ENCODE measurements at regions not wholly inside any gene's neighbourhood (a gene's known extent, or its start where the extent isn't known, plus 50 kb on each side); places are given as distances from the start of the nearest gene placed in this dataset.

DNA sequence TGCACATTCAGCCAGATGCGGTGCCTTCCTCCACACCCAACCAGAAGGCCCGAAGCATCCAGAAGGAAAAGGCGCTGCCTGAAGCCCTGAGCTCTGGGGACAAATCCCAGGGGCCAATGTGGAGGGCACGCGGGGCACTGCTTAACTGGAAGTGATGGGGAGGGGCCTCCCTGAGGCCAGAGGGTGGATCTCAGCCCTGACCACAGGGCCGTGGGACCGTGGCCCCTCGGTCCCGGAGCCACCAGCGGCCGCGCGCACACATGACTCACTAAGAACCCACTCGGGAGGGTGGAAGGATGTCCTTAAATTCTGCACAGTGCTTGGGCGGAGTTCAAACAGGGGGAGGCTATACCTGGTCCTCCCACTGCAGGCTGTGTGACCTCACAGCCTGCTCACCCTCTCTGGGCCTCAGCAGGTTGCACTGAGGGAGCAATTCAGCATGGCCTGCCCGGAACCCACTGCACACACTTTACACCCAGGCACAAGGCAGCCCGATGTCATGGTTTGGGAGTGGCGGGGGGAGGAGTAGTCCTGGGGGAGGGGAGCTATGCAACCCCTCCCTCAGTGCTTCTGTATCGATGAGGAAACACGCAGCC is 89.5 kb downstream of the RFLNA start:
- no peak overlapping the region for H3K27ac ChIP-seq
- TF ChIP-seq, protein P1, sequence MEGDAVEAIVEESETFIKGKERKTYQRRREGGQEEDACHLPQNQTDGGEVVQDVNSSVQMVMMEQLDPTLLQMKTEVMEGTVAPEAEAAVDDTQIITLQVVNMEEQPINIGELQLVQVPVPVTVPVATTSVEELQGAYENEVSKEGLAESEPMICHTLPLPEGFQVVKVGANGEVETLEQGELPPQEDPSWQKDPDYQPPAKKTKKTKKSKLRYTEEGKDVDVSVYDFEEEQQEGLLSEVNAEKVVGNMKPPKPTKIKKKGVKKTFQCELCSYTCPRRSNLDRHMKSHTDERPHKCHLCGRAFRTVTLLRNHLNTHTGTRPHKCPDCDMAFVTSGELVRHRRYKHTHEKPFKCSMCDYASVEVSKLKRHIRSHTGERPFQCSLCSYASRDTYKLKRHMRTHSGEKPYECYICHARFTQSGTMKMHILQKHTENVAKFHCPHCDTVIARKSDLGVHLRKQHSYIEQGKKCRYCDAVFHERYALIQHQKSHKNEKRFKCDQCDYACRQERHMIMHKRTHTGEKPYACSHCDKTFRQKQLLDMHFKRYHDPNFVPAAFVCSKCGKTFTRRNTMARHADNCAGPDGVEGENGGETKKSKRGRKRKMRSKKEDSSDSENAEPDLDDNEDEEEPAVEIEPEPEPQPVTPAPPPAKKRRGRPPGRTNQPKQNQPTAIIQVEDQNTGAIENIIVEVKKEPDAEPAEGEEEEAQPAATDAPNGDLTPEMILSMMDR (IDR thresholded peaks at IDR 0.05; ENCODE audit: low read depth, low read length) = no peak
- H3K36me3 ChIP-seq = peaks cover 71% of the 10 kb centered on the region
- H3K4me3 ChIP-seq (ENCODE audit: low read depth, low read length) = no peak overlapping the region
- H3K27me3 ChIP-seq (ENCODE audit: insufficient read depth, low read depth, severe bottlenecking) = no peaks in the 10 kb centered on the region
- DNase-seq = no peak
- H3K9me3 ChIP-seq (ENCODE audit: severe bottlenecking) = no peaks in the 10 kb centered on the region

DNA sequence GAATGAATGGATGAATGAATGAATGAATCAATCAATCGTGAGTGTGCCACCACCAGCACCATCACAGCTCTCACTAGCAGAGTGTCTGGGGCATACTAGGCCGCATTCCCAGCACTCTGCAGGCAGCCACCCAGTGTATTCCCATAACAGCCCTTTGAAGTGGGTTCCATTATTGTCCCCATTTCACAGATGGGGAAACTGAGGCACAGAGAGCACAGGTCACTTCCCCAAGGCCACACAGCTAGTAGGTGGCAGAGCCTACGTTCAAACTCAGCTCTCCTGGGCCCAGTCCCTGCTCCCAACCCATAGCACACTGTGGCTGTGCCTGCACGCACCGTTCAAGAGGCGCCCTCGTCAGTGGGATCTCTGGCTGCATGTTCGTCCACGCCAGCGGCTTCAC is 88.1 kb downstream of the RFLNA start:
- no peaks in the 10 kb centered on the region for H3K9me3 ChIP-seq (ENCODE audit: severe bottlenecking)
- H3K36me3 ChIP-seq = peaks cover 78% of the 10 kb centered on the region
- H3K4me3 ChIP-seq (ENCODE audit: low read depth, low read length) = no peak overlapping the region
- no peak for DNase-seq
- TF ChIP-seq, protein P1 (IDR thresholded peaks at IDR 0.05; ENCODE audit: low read depth, low read length) = no peak
- no peak overlapping the region for H3K27ac ChIP-seq
- no peaks in the 10 kb centered on the region for H3K27me3 ChIP-seq (ENCODE audit: insufficient read depth, low read depth, severe bottlenecking)

DNA sequence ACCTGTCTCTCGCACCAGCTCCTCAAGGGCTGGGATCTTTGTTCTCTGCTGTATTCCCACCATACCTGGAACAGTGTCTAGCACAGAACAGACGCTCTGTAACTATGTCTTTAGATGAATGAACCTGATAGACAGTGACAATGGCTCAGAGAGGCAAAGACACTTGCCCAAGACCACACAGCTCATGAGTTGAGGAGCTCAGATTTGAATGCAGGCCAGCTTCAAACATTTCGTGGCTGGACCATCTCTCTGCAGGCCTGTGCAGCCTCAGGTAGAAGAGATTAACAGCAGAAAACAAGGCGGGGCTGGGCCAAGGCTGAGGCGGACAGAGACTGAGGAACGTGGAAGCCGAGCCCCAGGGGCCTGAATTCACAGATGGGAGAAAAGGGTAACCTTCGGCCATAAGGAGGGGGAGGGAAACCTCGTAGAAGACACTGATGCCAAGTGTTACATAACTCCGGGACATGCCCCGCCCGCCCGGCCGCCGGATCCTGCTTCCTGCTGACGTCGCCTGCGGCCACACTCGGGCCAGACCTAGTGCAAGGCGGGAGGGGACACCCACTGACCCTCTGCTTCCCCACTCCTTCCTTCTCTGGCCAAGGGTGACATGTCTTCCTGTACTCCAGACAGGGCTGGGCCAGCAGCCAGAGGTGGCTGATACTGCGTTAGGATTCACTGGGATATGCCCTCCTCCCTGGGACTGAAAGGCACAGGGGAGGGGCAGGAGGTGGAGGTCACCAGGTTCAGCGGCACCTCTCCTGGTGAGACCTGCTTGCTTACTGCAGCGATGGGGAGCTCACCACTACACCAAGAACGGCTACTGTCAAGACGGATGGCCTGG is 86.8 kb downstream of the RFLNA start:
- Histone ChIP-seq H3K36me3 (peaks cover 84% of the 10 kb centered on the region), H3K4me3 (ENCODE audit: low read depth, low read length) (no peak overlapping the region), H3K27me3 (ENCODE audit: insufficient read depth, low read depth, severe bottlenecking) (no peaks in the 10 kb centered on the region), H3K27ac (no peak overlapping the region), H3K9me3 (ENCODE audit: severe bottlenecking) (no peaks in the 10 kb centered on the region)
- TF ChIP-seq, protein P1 (IDR thresholded peaks at IDR 0.05; ENCODE audit: low read depth, low read length) = no peak
- DNase-seq = no peak

DNA sequence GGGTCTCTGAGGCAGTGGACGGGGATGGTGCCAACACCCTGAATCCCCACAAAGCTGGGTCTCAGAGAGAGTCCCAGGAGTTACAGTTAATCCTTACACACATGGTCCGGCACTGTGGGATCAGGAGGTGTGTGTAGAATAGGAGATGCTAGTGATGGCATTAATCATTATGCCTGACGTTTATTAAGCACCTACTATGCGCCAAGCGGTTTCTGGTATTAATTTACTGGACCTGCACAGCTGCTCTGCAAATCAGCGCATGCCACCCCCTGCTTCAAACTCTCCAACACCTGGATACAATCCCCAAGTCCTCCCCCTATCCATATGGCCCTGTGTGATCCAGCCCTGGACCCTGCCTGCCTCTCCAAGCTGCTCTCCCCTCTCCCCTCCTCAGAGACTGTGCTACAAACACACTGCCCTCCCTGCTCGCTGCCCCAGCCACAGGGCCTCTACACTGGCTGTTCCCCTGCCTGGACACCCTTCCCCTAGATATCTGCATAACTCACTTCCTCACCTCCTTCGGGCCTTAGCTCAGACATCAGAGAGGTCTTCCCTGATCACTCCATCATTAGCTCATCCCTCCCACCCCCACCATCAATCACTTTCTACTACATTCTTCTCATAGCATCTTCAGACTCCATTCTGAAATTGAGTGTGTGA is 86.0 kb downstream of the RFLNA start:
- Histone ChIP-seq H3K27ac (no peak overlapping the region), H3K4me3 (ENCODE audit: low read depth, low read length) (no peak overlapping the region), H3K36me3 (peaks cover 88% of the 10 kb centered on the region), H3K9me3 (ENCODE audit: severe bottlenecking) (no peaks in the 10 kb centered on the region), H3K27me3 (ENCODE audit: insufficient read depth, low read depth, severe bottlenecking) (no peaks in the 10 kb centered on the region)
- DNase-seq = no peak
- TF ChIP-seq, protein P1 (IDR thresholded peaks at IDR 0.05; ENCODE audit: low read depth, low read length) = no peak

DNA sequence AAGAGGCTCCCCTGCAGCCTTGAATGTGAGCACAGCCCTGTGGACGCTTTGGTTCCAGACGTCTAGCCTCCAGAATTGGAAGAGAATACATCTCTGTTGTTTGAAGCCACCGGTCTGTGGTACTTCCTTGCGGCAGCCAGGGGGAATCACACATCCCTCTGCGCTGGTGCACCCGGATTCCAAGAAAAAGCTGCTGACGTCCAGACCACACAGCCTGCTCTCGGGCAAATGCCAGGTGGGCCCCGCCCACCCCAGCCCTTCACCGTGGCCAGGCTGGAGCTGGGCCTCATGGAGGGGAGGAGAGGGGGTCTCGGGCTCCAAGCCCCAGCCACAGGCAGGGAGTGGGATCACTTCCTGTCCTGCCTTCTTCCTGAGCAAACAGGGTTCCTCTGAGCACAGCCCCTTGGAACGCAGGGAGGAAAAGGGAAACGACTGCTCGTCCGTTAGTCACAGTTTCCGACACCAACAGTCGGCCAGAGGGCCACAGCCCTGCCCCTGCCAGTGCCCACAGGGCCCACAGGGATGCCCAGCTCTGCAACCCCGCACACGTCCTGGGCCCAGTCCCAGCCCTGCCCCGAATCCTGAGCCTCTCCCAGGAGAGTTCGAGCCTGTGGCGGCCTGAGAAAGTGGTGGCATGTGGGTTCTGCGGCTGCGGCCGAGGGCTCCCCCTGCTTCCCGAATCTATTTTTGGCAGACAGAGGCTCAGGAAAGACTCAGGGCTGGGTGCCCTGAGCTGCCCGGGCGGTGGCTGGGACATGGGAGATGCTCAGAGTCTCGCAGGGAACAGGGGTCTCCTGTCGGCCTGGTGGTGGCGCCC is 85.3 kb downstream of the RFLNA start:
- DNase-seq = no peak
- H3K27ac ChIP-seq = no peak overlapping the region
- no peaks in the 10 kb centered on the region for H3K9me3 ChIP-seq (ENCODE audit: severe bottlenecking)
- TF ChIP-seq, protein P1 (IDR thresholded peaks at IDR 0.05; ENCODE audit: low read depth, low read length) = no peak
- H3K4me3 ChIP-seq (ENCODE audit: low read depth, low read length) = no peak overlapping the region
- peaks cover 89% of the 10 kb centered on the region for H3K36me3 ChIP-seq
- no peaks in the 10 kb centered on the region for H3K27me3 ChIP-seq (ENCODE audit: insufficient read depth, low read depth, severe bottlenecking)
